ENCODE measurements at regions not wholly inside any gene's neighbourhood (a gene's known extent, or its start where the extent isn't known, plus 50 kb on each side); places are given as distances from the start of the nearest gene placed in this dataset.

DNA sequence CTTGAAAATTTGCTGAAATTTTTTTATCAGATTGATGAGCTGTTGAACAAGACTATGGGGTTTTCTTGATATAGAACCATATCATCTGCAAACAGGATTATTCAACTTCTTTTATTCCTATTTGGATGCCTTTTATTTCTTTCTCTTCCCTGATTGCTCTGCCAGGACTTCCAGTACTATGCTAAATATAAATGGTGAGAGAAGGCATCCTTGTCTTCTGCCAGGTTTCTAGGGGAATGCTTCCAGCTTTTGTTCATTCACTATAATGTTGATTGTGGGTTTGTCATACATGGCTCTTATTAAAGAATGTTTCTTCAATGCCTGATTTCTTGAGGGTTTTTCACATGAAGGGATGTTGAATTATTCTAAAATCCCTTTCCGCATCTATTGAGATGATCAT is 1139.5 kb downstream of the FAM133A start:
- ChIA-PET POLR2A (no interaction called here), CTCF (no interaction called here)
- no peaks in the 10 kb centered on the region for H3K27me3 Mint-ChIP-seq (ENCODE audit: low read depth)
- TF ChIP-seq ELF4 (CRISPR knock-in tag; IDR thresholded peaks at IDR 0.05; ENCODE audit: low read depth) (no peak), NFATC4 (CRISPR knock-in tag; IDR thresholded peaks at IDR 0.05) (no peak), ZNF138 (CRISPR knock-in tag; conservative IDR thresholded peaks at IDR 0.05) (no peak), NR2C2 (CRISPR knock-in tag; IDR thresholded peaks at IDR 0.05) (no peak)
- DNase-seq (ENCODE audit: low spot score) (no peak), ATAC-seq (no peak)
- H3K4me1 Mint-ChIP-seq: peaks cover 25% of the 10 kb centered on the region
- peaks cover 33% of the 10 kb centered on the region for H3K9me3 Mint-ChIP-seq
- no peak overlapping the region for H3K4me3 Mint-ChIP-seq
- H3K36me3 Mint-ChIP-seq: peaks cover 34% of the 10 kb centered on the region
- no peak overlapping the region for H3K27ac Mint-ChIP-seq

DNA sequence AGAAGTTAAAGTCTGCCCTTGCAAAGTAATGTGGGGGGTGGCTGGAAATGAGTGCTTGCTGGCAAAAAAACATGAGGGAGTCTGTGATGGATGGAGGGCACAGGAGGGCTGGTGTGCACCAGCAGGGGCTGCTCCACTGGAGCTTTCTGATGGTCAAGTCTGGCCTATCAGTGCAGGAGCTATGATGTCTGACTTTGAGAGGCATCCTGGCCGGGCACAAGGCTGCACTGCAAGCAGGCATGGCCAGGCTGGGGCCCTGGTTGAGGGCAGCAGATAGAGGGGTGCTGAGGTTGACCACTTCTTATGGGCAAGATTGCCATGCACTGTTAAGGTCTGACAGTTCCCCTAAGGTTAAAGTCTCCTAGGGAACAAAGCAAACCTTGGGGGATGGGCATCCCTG is 1140.2 kb downstream of the FAM133A start:
- Mint-ChIP-seq H3K36me3 (peaks cover 30% of the 10 kb centered on the region), H3K27me3 (ENCODE audit: low read depth) (no peaks in the 10 kb centered on the region), H3K27ac (no peak overlapping the region), H3K9me3 (peaks cover 31% of the 10 kb centered on the region), H3K4me3 (no peak overlapping the region), H3K4me1 (peaks cover 25% of the 10 kb centered on the region)
- POLR2A ChIA-PET: no interaction called here
- no peak for TF ChIP-seq TP53 (CRISPR knock-in tag; IDR thresholded peaks at IDR 0.05)
- no peak for TF ChIP-seq OVOL2 (CRISPR knock-in tag; IDR thresholded peaks at IDR 0.05; ENCODE audit: borderline replicate concordance)
- TF ChIP-seq ZNF317 (CRISPR knock-in tag; IDR thresholded peaks at IDR 0.05; ENCODE audit: borderline replicate concordance, low read depth): no peak
- TF ChIP-seq, protein P1, sequence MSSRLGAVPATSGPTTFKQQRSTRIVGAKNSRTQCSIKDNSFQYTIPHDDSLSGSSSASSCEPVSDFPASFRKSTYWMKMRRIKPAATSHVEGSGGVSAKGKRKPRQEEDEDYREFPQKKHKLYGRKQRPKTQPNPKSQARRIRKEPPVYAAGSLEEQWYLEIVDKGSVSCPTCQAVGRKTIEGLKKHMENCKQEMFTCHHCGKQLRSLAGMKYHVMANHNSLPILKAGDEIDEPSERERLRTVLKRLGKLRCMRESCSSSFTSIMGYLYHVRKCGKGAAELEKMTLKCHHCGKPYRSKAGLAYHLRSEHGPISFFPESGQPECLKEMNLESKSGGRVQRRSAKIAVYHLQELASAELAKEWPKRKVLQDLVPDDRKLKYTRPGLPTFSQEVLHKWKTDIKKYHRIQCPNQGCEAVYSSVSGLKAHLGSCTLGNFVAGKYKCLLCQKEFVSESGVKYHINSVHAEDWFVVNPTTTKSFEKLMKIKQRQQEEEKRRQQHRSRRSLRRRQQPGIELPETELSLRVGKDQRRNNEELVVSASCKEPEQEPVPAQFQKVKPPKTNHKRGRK (CRISPR knock-in tag; IDR thresholded peaks at IDR 0.05; ENCODE audit: borderline replicate concordance): no peak
- TF ChIP-seq ATF1 (CRISPR knock-in tag; IDR thresholded peaks at IDR 0.05): no peak
- no peak for TF ChIP-seq FOXK1 (CRISPR knock-in tag; IDR thresholded peaks at IDR 0.05)
- no peak for TF ChIP-seq ZNF121 (CRISPR knock-in tag; IDR thresholded peaks at IDR 0.05)
- TF ChIP-seq, protein P2, sequence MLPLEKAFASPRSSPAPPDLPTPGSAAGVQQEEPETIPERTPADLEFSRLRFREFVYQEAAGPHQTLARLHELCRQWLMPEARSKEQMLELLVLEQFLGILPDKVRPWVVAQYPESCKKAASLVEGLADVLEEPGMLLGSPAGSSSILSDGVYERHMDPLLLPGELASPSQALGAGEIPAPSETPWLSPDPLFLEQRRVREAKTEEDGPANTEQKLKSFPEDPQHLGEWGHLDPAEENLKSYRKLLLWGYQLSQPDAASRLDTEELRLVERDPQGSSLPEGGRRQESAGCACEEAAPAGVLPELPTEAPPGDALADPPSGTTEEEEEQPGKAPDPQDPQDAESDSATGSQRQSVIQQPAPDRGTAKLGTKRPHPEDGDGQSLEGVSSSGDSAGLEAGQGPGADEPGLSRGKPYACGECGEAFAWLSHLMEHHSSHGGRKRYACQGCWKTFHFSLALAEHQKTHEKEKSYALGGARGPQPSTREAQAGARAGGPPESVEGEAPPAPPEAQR (CRISPR knock-in tag; IDR thresholded peaks at IDR 0.05): no peak
- TF ChIP-seq NR1H2 (CRISPR knock-in tag; IDR thresholded peaks at IDR 0.05): no peak
- TF ChIP-seq MAX (CRISPR knock-in tag; IDR thresholded peaks at IDR 0.05): no peak
- TF ChIP-seq ZBTB21 (CRISPR knock-in tag; IDR thresholded peaks at IDR 0.05; ENCODE audit: borderline replicate concordance): no peak
- TF ChIP-seq FOXP4 (CRISPR knock-in tag; IDR thresholded peaks at IDR 0.05): no peak
- no peak for TF ChIP-seq KAT7 (CRISPR knock-in tag; IDR thresholded peaks at IDR 0.05; ENCODE audit: borderline replicate concordance)
- CTCF ChIA-PET: no interaction called here
- DNase-seq (ENCODE audit: low spot score) (no peak), ATAC-seq (peak; percentile 38)

DNA sequence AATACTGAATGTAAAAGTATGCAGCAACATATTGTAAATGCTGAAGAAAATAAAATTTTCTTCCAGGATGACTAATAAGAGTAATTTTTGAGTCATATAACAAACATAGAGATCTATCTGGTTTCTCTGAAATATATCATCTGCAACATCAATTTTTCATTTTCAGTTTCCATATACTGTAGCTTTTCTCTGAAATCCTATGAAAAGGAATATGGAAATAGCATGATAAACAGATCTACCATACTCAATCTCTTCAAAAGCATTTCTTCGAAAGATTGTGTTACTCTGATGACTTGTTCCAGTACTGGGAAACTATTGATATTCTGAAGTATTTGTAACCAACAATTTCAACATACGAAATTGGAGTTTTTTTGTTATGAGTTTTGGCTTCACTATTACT is 1156.7 kb downstream of the FAM133A start:
- ATAC-seq: no peak
- Mint-ChIP-seq H3K27me3 (ENCODE audit: low read depth) (no peaks in the 10 kb centered on the region), H3K4me3 (no peak overlapping the region), H3K27ac (no peak overlapping the region), H3K36me3 (peaks cover 3% of the 10 kb centered on the region; the same call in 1 of the 2 replicates), H3K9me3 (no peaks in the 10 kb centered on the region), H3K4me1 (peaks cover 8% of the 10 kb centered on the region)
- ChIA-PET CTCF (no interaction called here), POLR2A (no interaction called here)
- DNase-seq (ENCODE audit: low spot score): no peak
- no peak for TF ChIP-seq ZNF121 (CRISPR knock-in tag; IDR thresholded peaks at IDR 0.05)
- TF ChIP-seq ZNF416 (CRISPR knock-in tag; IDR thresholded peaks at IDR 0.05): no peak
- TF ChIP-seq CREM (CRISPR knock-in tag; IDR thresholded peaks at IDR 0.05): no peak
- TF ChIP-seq, protein P3, sequence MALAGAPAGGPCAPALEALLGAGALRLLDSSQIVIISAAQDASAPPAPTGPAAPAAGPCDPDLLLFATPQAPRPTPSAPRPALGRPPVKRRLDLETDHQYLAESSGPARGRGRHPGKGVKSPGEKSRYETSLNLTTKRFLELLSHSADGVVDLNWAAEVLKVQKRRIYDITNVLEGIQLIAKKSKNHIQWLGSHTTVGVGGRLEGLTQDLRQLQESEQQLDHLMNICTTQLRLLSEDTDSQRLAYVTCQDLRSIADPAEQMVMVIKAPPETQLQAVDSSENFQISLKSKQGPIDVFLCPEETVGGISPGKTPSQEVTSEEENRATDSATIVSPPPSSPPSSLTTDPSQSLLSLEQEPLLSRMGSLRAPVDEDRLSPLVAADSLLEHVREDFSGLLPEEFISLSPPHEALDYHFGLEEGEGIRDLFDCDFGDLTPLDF (CRISPR knock-in tag; IDR thresholded peaks at IDR 0.05): no peak
- no peak for TF ChIP-seq ZNF138 (CRISPR knock-in tag; conservative IDR thresholded peaks at IDR 0.05)
- no peak for TF ChIP-seq EMX1 (CRISPR knock-in tag; IDR thresholded peaks at IDR 0.05)
- TF ChIP-seq ESRRA (CRISPR knock-in tag; IDR thresholded peaks at IDR 0.05; ENCODE audit: borderline replicate concordance): no peak
- TF ChIP-seq ZMAT4 (CRISPR knock-in tag; IDR thresholded peaks at IDR 0.05): no peak
- no peak for TF ChIP-seq MXD4 (CRISPR knock-in tag; IDR thresholded peaks at IDR 0.05; ENCODE audit: borderline replicate concordance)
- TF ChIP-seq JAZF1 (CRISPR knock-in tag; IDR thresholded peaks at IDR 0.05): no peak
- TF ChIP-seq GRHL2 (CRISPR knock-in tag; IDR thresholded peaks at IDR 0.05; ENCODE audit: insufficient replicate concordance, severe bottlenecking): no peak
- no peak for TF ChIP-seq ZNF219 (CRISPR knock-in tag; IDR thresholded peaks at IDR 0.05; ENCODE audit: borderline replicate concordance)

All from WTC11 (cell line).